ENCODE measurements at regions not wholly inside any gene's neighbourhood (a gene's known extent, or its start where the extent isn't known, plus 50 kb on each side); places are given as distances from the start of the nearest gene placed in this dataset.
A peak's percentile ranks its signal among the peaks of the same experiment; 100 is the strongest.
"Not testable (repeated sequence)": the region's sequence is repeated elsewhere in the genome, so short reads cannot be mapped to it uniquely, and the experiment has no call there.

- no peak for DNase-seq
Observed at GRCh38 chr5:130555429-130555828, 609.6 kb downstream of the HINT1 start.

- DNase-seq = no peak
Observed at GRCh38 chr5:130550562-130550928, 614.5 kb downstream of the HINT1 start.

GRCh38 chr5:130549884-130550561, 615.0 kb downstream of the HINT1 start:
- DNase-seq = peak in 1 of 4 experiments; percentile 10

GRCh38 chr5:130546211-130546610, 618.8 kb downstream of the HINT1 start:
- DNase-seq = no peak

- DNase-seq = no peak
Observed at GRCh38 chr5:130545291-130545690, 619.8 kb downstream of the HINT1 start.

GRCh38 chr5:130541617-130542221, 623.3 kb downstream of the HINT1 start:
- DNase-seq = peak; percentile 12 to 50 (median 26)

GRCh38 chr5:130536691-130537090, 628.4 kb downstream of the HINT1 start:
- no peak for DNase-seq

- DNase-seq = no peak
Observed at GRCh38 chr5:130532786-130533185, 628.5 kb downstream of the CHSY3 start.

GRCh38 chr5:130529511-130530485, 625.5 kb downstream of the CHSY3 start:
- DNase-seq = no peak

- DNase-seq = no peak
Observed at GRCh38 chr5:130529111-130529510, 624.8 kb downstream of the CHSY3 start.

GRCh38 chr5:130528474-130528873, 624.2 kb downstream of the CHSY3 start:
- no peak for DNase-seq

GRCh38 chr5:130526708-130527107, 622.4 kb downstream of the CHSY3 start:
- no peak for DNase-seq

GRCh38 chr5:130520211-130520610, 615.9 kb downstream of the CHSY3 start:
- no peak for DNase-seq

- no peak for DNase-seq
Observed at GRCh38 chr5:130514984-130515690, 610.9 kb downstream of the CHSY3 start.

- no peak for DNase-seq
Observed at GRCh38 chr5:130502702-130503101, 598.4 kb downstream of the CHSY3 start.

GRCh38 chr5:130501151-130501865, 597.0 kb downstream of the CHSY3 start:
- peak in 1 of 4 experiments; percentile 1 for DNase-seq

GRCh38 chr5:130500495-130500894, 596.2 kb downstream of the CHSY3 start:
- not testable (repeated sequence) for DNase-seq

GRCh38 chr5:130496215-130496614, 592.0 kb downstream of the CHSY3 start:
- no peak for DNase-seq

- DNase-seq = peak in 1 of 4 experiments; percentile 5
Observed at GRCh38 chr5:130488252-130488651, 584.0 kb downstream of the CHSY3 start.

- DNase-seq = no peak
Observed at GRCh38 chr5:130479045-130479804, 575.0 kb downstream of the CHSY3 start.

- no peak for DNase-seq
Observed at GRCh38 chr5:130476325-130476724, 572.1 kb downstream of the CHSY3 start.

Measured in suppressor macrophage (primary cell).